ENCODE measurements at regions not wholly inside any gene's neighbourhood (a gene's known extent, or its start where the extent isn't known, plus 50 kb on each side); places are given as distances from the start of the nearest gene placed in this dataset.

GRCh38 chr13:64568748-64569147 is 2661.4 kb downstream of the PCDH9 start:
- peaks cover 25% of the 10 kb centered on the region; the same call in 2 of the 3 replicates for H3K36me3 Mint-ChIP-seq (ENCODE audit: low read depth)
- DNase-seq (ENCODE audit: low spot score) = no peak
- no peak for ATAC-seq
- Histone ChIP-seq H3F3A (replicated peaks; ENCODE audit: low read depth) (no peaks in the 10 kb centered on the region), H3K4me2 (no peak overlapping the region), H3K27ac (ENCODE audit: low read depth) (no peak overlapping the region), H3K4me1 (ENCODE audit: insufficient read depth) (no peaks in the 10 kb centered on the region), H3K9me2 (ENCODE audit: insufficient read depth) (peaks cover 4% of the 10 kb centered on the region; the same call in 1 of the 2 replicates), H2AFZ (no peak overlapping the region), H3K79me2 (replicated peaks; ENCODE audit: insufficient read depth) (no peaks in the 10 kb centered on the region), H3K27me3 (ENCODE audit: insufficient read depth) (no peaks in the 10 kb centered on the region), H3K4me3 (no peak overlapping the region), H3K36me3 (ENCODE audit: insufficient read depth) (no peaks in the 10 kb centered on the region), H4K20me1 (replicated peaks; ENCODE audit: insufficient read depth) (no peaks in the 10 kb centered on the region)
- H3K27me3 Mint-ChIP-seq (ENCODE audit: insufficient read depth, low read depth, poor library complexity) = peaks cover 4% of the 10 kb centered on the region
- H3K9me3 Mint-ChIP-seq = peaks cover 33% of the 10 kb centered on the region
- TF ChIP-seq CREB1 (CRISPR knock-in tag; IDR thresholded peaks at IDR 0.05; ENCODE audit: low read depth) (no peak), EZH2 (IDR thresholded peaks at IDR 0.05; ENCODE audit: low read depth, unreplicated experiment) (no peak), ZNF114 (CRISPR knock-in tag; IDR thresholded peaks at IDR 0.05) (no peak), EZH2phosphoT487 (IDR thresholded peaks at IDR 0.05; ENCODE audit: unreplicated experiment) (no peak), CTCF (conservative IDR thresholded peaks at IDR 0.05; ENCODE audit: low read depth in 2 of 2) (no peak), ETS1 (IDR thresholded peaks at IDR 0.05) (no peak), STAT1 (IDR thresholded peaks at IDR 0.05; ENCODE audit: unreplicated experiment) (no peak), REST (IDR thresholded peaks at IDR 0.05; ENCODE audit: unreplicated experiment) (no peak), ZNF331 (CRISPR knock-in tag; IDR thresholded peaks at IDR 0.05; ENCODE audit: low read depth) (no peak), POLR2AphosphoS5 (IDR thresholded peaks at IDR 0.05; ENCODE audit: low read depth) (no peak), ZNF462 (CRISPR knock-in tag; IDR thresholded peaks at IDR 0.05) (no peak), NANOG (IDR thresholded peaks at IDR 0.05; ENCODE audit: borderline replicate concordance) (no peak), JUNB (IDR thresholded peaks at IDR 0.05; ENCODE audit: unreplicated experiment) (no peak)
- no peaks in the 10 kb centered on the region for H3K4me1 Mint-ChIP-seq
- H3K4me3 Mint-ChIP-seq = no peak overlapping the region
- H3K27ac Mint-ChIP-seq = no peak overlapping the region

Measured in GM23338 (cell line).